H1 (cell line): ENCODE measurements at regions not wholly inside any gene's neighbourhood (a gene's known extent, or its start where the extent isn't known, plus 50 kb on each side); places are given as distances from the start of the nearest gene placed in this dataset.

Experiments used
- CTCF ChIA-PET: fragments of 300-600 bp; sonication (Branson Sonifier 250); formaldehyde crosslinking; loops from one replicate; lab custom pipeline; 2021; ENCODE audit not compliant: partially characterized antibody; lab: Charles Lee
- POLR2A ChIA-PET: fragments of 300-600 bp; sonication (Branson Sonifier 250); formaldehyde crosslinking; loops from one replicate; lab custom pipeline; 2021; ENCODE audit warnings: inconsistent platforms; ENCODE audit not compliant: partially characterized antibody; lab: Charles Lee
- DNase-seq, 2 experiments: peaks; one replicate each; pipeline versions ENCODE4 v3.0.0 to v3.0.0-alpha.2; 2010 to 2022; ENCODE audit warnings: low spot score in 2 of 2, low read depth in 1 of 2, mixed read lengths in 1 of 2
- FAIRE-seq: peaks from 2 replicates; lab custom pipeline; 2011; peaks lifted over from hg19 to GRCh38; lab: Jason Lieb, UNC
- H2AFZ ChIP-seq: 2 replicates; pipeline ENCODE4 v1.8.1; 2012; ENCODE audit warnings: low read length, inconsistent platforms
- H2AK5ac ChIP-seq: 2 replicates; pipeline ENCODE4 v1.6.1; 2013; ENCODE audit warnings: low read depth, low read length
- H2BK120ac ChIP-seq: replicated peaks from 2 replicates; pipeline ENCODE3; 2013; ENCODE audit warnings: low read depth, low read length, inconsistent platforms
- H2BK12ac ChIP-seq: 2 replicates; pipeline ENCODE4 v1.6.1; 2013; ENCODE audit warnings: low read depth, low read length
- H2BK15ac ChIP-seq: 2 replicates; pipeline ENCODE4 v1.6.1; 2013; ENCODE audit warnings: low read length
- H2BK20ac ChIP-seq: 2 replicates; pipeline ENCODE4 v1.6.1; 2013; ENCODE audit warnings: low read length
- H2BK5ac ChIP-seq: 2 replicates; pipeline ENCODE4 v1.6.1; 2013; ENCODE audit warnings: low read depth, low read length
- H3K14ac ChIP-seq: 2 replicates; pipeline ENCODE4 v1.6.1; 2013; ENCODE audit warnings: inconsistent platforms; ENCODE audit not compliant: insufficient read length
- H3K18ac ChIP-seq: 2 replicates; pipeline ENCODE4 v1.6.1; 2013; ENCODE audit warnings: low read length; ENCODE audit errors: extremely low read depth
- H3K23ac ChIP-seq: 2 replicates; pipeline ENCODE4 v1.6.1; 2013; ENCODE audit warnings: inconsistent platforms; ENCODE audit not compliant: insufficient read length
- H3K23me2 ChIP-seq: 2 replicates; pipeline ENCODE4 v1.6.1; 2013; ENCODE audit warnings: low read depth, low read length
- H3K27ac ChIP-seq: 2 replicates; pipeline ENCODE4 v1.6.1; 2011; ENCODE audit warnings: low read depth, low read length, inconsistent platforms
- H3K27me3 ChIP-seq, 4 experiments: replicated peaks in 1 of 4; 1 replicate in 1 of 4; 2 replicates in 3 of 4; pipeline versions ENCODE4 v1.6.1 to v1.8.1; 2011 to 2013; ENCODE audit warnings: low read length in 3 of 4, mild to moderate bottlenecking in 3 of 4, inconsistent platforms in 2 of 4, mixed read lengths in 2 of 4, moderate library complexity in 1 of 4; ENCODE audit not compliant: control insufficient read depth in 3 of 4, insufficient read depth in 3 of 4; ENCODE audit errors: extremely low read depth in 1 of 4
- H3K36me3 ChIP-seq, 4 experiments: 2 replicates each; pipeline versions ENCODE4 v1.6.1 to v1.8.1; 2011 to 2013; ENCODE audit warnings: mild to moderate bottlenecking in 4 of 4, low read length in 3 of 4, moderate library complexity in 2 of 4, control low read depth in 1 of 4, inconsistent platforms in 1 of 4; ENCODE audit not compliant: insufficient read depth in 4 of 4, control insufficient read depth in 2 of 4
- H3K4ac ChIP-seq: replicated peaks from 2 replicates; pipeline ENCODE3; 2013; ENCODE audit warnings: low read length, low read depth, mixed read lengths, inconsistent platforms; ENCODE audit not compliant: insufficient read length
- H3K4me1 ChIP-seq, 4 experiments: replicated peaks in 1 of 4; 1 replicate in 1 of 4; 2 replicates in 3 of 4; pipeline versions ENCODE4 v1.6.1 to v1.8.1; 2011 to 2013; ENCODE audit warnings: low read length in 3 of 4, inconsistent platforms in 2 of 4, mixed read lengths in 1 of 4; ENCODE audit not compliant: insufficient read depth in 4 of 4, control insufficient read depth in 3 of 4
- H3K4me2 ChIP-seq, 2 experiments: 2 replicates each; pipeline versions ENCODE4 v1.6.1 to v1.8.1; 2011 to 2013; ENCODE audit warnings: low read depth in 2 of 2, low read length in 2 of 2, control low read depth in 1 of 2, inconsistent platforms in 1 of 2, mild to moderate bottlenecking in 1 of 2; ENCODE audit not compliant: insufficient read depth in 1 of 2
- H3K4me3 ChIP-seq, 4 experiments: fragments of 200-600, 300-600 bp in 1 of 4; sonication (generic), shearing (Covaris generic), sonication (Bioruptor Twin) in 1 of 4; 2 replicates each; pipeline versions ENCODE4 v1.5.1 to v1.8.1; 2011 to 2016; ENCODE audit warnings: low read length in 4 of 4, low read depth in 3 of 4, control low read depth in 2 of 4, inconsistent platforms in 2 of 4, mild to moderate bottlenecking in 2 of 4, mixed read lengths in 1 of 4, moderate library complexity in 1 of 4; ENCODE audit not compliant: insufficient read depth in 2 of 4; ENCODE audit errors: extremely low read depth in 1 of 4
- H3K56ac ChIP-seq: replicated peaks from 2 replicates; pipeline ENCODE3; 2013; ENCODE audit warnings: low read depth, mild to moderate bottlenecking, mixed read lengths, low read length, inconsistent platforms; ENCODE audit not compliant: insufficient read length
- H3K79me1 ChIP-seq: 2 replicates; pipeline ENCODE4 v1.6.1; 2013; ENCODE audit warnings: low read depth, low read length, control low read depth
- H3K79me2 ChIP-seq, 2 experiments: 2 replicates each; pipeline versions ENCODE4 v1.6.1 to v1.8.1; 2012 to 2013; ENCODE audit warnings: low read length in 2 of 2, mild to moderate bottlenecking in 2 of 2, inconsistent platforms in 1 of 2; ENCODE audit not compliant: insufficient read depth in 2 of 2, control insufficient read depth in 1 of 2
- H3K9ac ChIP-seq, 4 experiments: replicated peaks in 1 of 4; 1 replicate in 1 of 4; 2 replicates in 3 of 4; pipeline versions ENCODE4 v1.6.1 to v1.8.1; 2011 to 2013; ENCODE audit warnings: low read depth in 3 of 4, low read length in 3 of 4, control low read depth in 2 of 4, mild to moderate bottlenecking in 2 of 4, moderate library complexity in 2 of 4, inconsistent platforms in 1 of 4; ENCODE audit errors: extremely low read depth in 1 of 4
- H3K9me3 ChIP-seq, 2 experiments: 2 replicates each; pipeline versions ENCODE4 v1.6.1 to v1.8.1; 2012 to 2013; ENCODE audit warnings: mild to moderate bottlenecking in 2 of 2, moderate library complexity in 2 of 2, control low read depth in 1 of 2, inconsistent platforms in 1 of 2, low read depth in 1 of 2, low read length in 1 of 2, mixed read lengths in 1 of 2; ENCODE audit not compliant: insufficient read depth in 2 of 2
- H4K20me1 ChIP-seq, 2 experiments: replicated peaks in 1 of 2; 2 replicates each; pipeline versions ENCODE3 to v1.8.1; 2011 to 2013; ENCODE audit warnings: inconsistent platforms in 2 of 2, low read length in 2 of 2, mild to moderate bottlenecking in 1 of 2; ENCODE audit not compliant: insufficient read depth in 2 of 2, control insufficient read depth in 1 of 2
- H4K5ac ChIP-seq: 2 replicates; pipeline ENCODE4 v1.6.1; 2013; ENCODE audit warnings: low read length, low read depth, mixed read lengths, inconsistent platforms; ENCODE audit not compliant: insufficient read length
- H4K8ac ChIP-seq: 2 replicates; pipeline ENCODE4 v1.8.0; 2013; ENCODE audit warnings: mild to moderate bottlenecking, moderate library complexity, low read length, inconsistent platforms; ENCODE audit not compliant: insufficient read depth; ENCODE audit errors: extremely low read depth
- H4K91ac ChIP-seq: replicated peaks from 2 replicates; pipeline ENCODE3; 2013; ENCODE audit warnings: low read length, mixed read lengths, inconsistent platforms; ENCODE audit not compliant: insufficient read length
- ATF3 ChIP-seq: IDR thresholded peaks from 2 replicates; pipeline ENCODE4 v1.6.1; 2011; ENCODE audit warnings: low read depth, mild to moderate bottlenecking, low read length; ENCODE audit not compliant: insufficient read depth
- BRCA1 ChIP-seq: IDR thresholded peaks from 2 replicates; pipeline ENCODE4 v1.6.1; 2012; ENCODE audit warnings: low read depth, low read length, improper control_type of control experiment
- CBX8 ChIP-seq: fragments of 300-800, 300-1000 bp; sonication (generic); IDR thresholded peaks from 2 replicates; pipeline ENCODE4 v1.7.1; 2016; ENCODE audit warnings: low read depth, low read length, borderline replicate concordance
- EP300 ChIP-seq, 2 experiments: IDR thresholded peaks; 1 replicate in 1 of 2; 2 replicates in 1 of 2; pipeline ENCODE4 v1.6.1; 2011 to 2012; ENCODE audit warnings: low read depth in 2 of 2, low read length in 2 of 2, mild to moderate bottlenecking in 2 of 2, borderline replicate concordance in 1 of 2, inconsistent platforms in 1 of 2, moderate library complexity in 1 of 2
- EZH2 ChIP-seq: fragments of 200-600 bp; sonication (generic); IDR thresholded peaks from 2 replicates; pipeline ENCODE4 v1.7.1; 2012; ENCODE audit warnings: low read depth, mild to moderate bottlenecking, moderate library complexity, low read length, inconsistent platforms; ENCODE audit not compliant: severe bottlenecking
- FOSL1 ChIP-seq: IDR thresholded peaks from 2 replicates; pipeline ENCODE4 v1.6.1; 2011; ENCODE audit warnings: mild to moderate bottlenecking, low read depth, low read length, moderate library complexity; ENCODE audit not compliant: insufficient read depth
- HDAC2 ChIP-seq, 2 experiments: fragments of 300-600 bp in 1 of 2; sonication (generic) in 1 of 2; IDR thresholded peaks; 2 replicates each; pipeline ENCODE4 v1.6.1; 2011 to 2012; ENCODE audit warnings: low read depth in 2 of 2, low read length in 2 of 2, mild to moderate bottlenecking in 2 of 2, moderate library complexity in 2 of 2, borderline replicate concordance in 1 of 2, inconsistent platforms in 1 of 2
- HDAC6 ChIP-seq: IDR thresholded peaks from one replicate; pipeline ENCODE4 v1.7.1; 2012; ENCODE audit warnings: low read depth, mild to moderate bottlenecking, inconsistent platforms, low read length, moderate library complexity
- JUND ChIP-seq: IDR thresholded peaks from 2 replicates; pipeline ENCODE4 v1.6.1; 2011; ENCODE audit warnings: mild to moderate bottlenecking, improper control_type of control experiment, low read length
- KDM1A ChIP-seq: fragments of 200-600, 300-600 bp; sonication (generic); IDR thresholded peaks from 2 replicates; pipeline ENCODE4 v1.7.1; 2016; ENCODE audit warnings: mild to moderate bottlenecking, low read length, borderline replicate concordance
- RNF2 ChIP-seq: fragments of 200-900, 300-1000 bp; sonication (generic); IDR thresholded peaks from 2 replicates; pipeline ENCODE4 v1.7.1; 2016; ENCODE audit warnings: borderline replicate concordance, low read depth, mild to moderate bottlenecking, antibody characterized with exemption, low read length; ENCODE audit not compliant: poor library complexity, severe bottlenecking; ENCODE audit errors: missing control alignments
- SIRT6 ChIP-seq: IDR thresholded peaks from one replicate; pipeline ENCODE4 v1.7.1; 2012; ENCODE audit warnings: low read length, inconsistent platforms
- SP4 ChIP-seq: IDR thresholded peaks from 2 replicates; pipeline ENCODE4 v1.6.1; 2012; ENCODE audit warnings: low read length, inconsistent platforms
- YY1 ChIP-seq: IDR thresholded peaks from 2 replicates; pipeline ENCODE4 v1.6.1; 2011; ENCODE audit warnings: low read depth, mild to moderate bottlenecking, low read length
- ZNF274 ChIP-seq: IDR thresholded peaks from 2 replicates; pipeline ENCODE4 v1.7.0; 2012; ENCODE audit warnings: low read length, borderline replicate concordance; ENCODE audit errors: extremely low read depth

DNA sequence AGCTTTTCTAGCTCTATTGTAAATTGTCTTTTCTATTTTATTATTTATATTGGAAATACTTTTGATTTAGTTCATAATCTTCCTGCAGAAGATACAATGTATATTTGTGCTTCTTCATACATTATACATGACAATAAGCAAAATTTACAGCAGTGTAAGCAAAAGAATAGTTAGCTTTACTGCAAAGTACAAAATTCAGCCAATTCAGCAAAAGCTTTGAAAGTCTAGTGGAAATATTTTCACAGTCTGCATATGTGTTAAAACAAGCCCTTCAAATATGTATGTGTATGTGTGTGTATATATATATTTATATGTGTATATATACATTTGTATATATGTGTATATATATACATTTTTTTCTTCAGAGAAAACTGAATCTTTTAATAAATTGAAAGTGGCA, 879.1 kb downstream of the SLITRK1 start:
- no peak overlapping the region for H4K8ac ChIP-seq
- no peak overlapping the region for H3K14ac ChIP-seq
- no peak overlapping the region for H3K23ac ChIP-seq
- no peaks in the 10 kb centered on the region for H3K79me1 ChIP-seq
- H4K20me1 ChIP-seq, result no peaks in the 10 kb centered on the region
- H2BK12ac ChIP-seq, result no peak overlapping the region
- H3K4me1 ChIP-seq, result no peaks in the 10 kb centered on the region
- DNase-seq (no peak), FAIRE-seq (no peak)
- H3K27me3 ChIP-seq, result no peaks in the 10 kb centered on the region
- no peak overlapping the region for H2BK15ac ChIP-seq
- H3K4ac ChIP-seq, result no peak overlapping the region
- H2BK20ac ChIP-seq, result no peak overlapping the region
- CTCF ChIA-PET, result interaction anchor here (0.6 to 1.1 kb wide), 3 partner anchors 8 to 340 kb away, joined by 3 to 7 read pairs (median 5); no protein-coding TSS in a partner anchor
- H3K4me2 ChIP-seq, result no peak overlapping the region
- no peak overlapping the region for H4K91ac ChIP-seq
- H3K36me3 ChIP-seq, result no peaks in the 10 kb centered on the region
- H2AFZ ChIP-seq, result no peak overlapping the region
- H2BK120ac ChIP-seq, result no peak overlapping the region
- H2BK5ac ChIP-seq, result no peak overlapping the region
- H3K79me2 ChIP-seq, result no peaks in the 10 kb centered on the region
- POLR2A ChIA-PET, result no interaction called here
- H3K23me2 ChIP-seq, result no peaks in the 10 kb centered on the region
- H3K56ac ChIP-seq, result no peak overlapping the region
- H3K4me3 ChIP-seq, result no peak overlapping the region
- H4K5ac ChIP-seq, result no peak overlapping the region
- H3K18ac ChIP-seq, result no peak overlapping the region
- H3K27ac ChIP-seq, result no peak overlapping the region
- H3K9me3 ChIP-seq, result no peaks in the 10 kb centered on the region
- no peak overlapping the region for H3K9ac ChIP-seq
- H2AK5ac ChIP-seq, result no peak overlapping the region
- TF ChIP-seq RNF2 (no peak), HDAC2 (IDR thresholded peaks at IDR 0.05; ENCODE audit: borderline replicate concordance in 1 of 2, low read depth in 2 of 2, low read length in 2 of 2) (no peak), YY1 (no peak), CBX8 (no peak), EP300 (IDR thresholded peaks at IDR 0.05; ENCODE audit: borderline replicate concordance in 1 of 2, low read depth in 2 of 2, low read length in 2 of 2) (no peak), SP4 (no peak), EZH2 (no peak), JUND (no peak), ZNF274 (no peak), ATF3 (no peak), SIRT6 (no peak), HDAC6 (no peak), FOSL1 (no peak), BRCA1 (no peak), KDM1A (no peak)
